Endothelial cell (in vitro differentiated cells): ENCODE measurements at regions not wholly inside any gene's neighbourhood (a gene's known extent, or its start where the extent isn't known, plus 50 kb on each side); places are given as distances from the start of the nearest gene placed in this dataset.
"Not testable (repeated sequence)": the region's sequence is repeated elsewhere in the genome, so short reads cannot be mapped to it uniquely, and the experiment has no call there.

Experiments
- DNase-seq: peaks from one replicate; pipeline ENCODE4 v3.0.0; 2021; ENCODE audit warnings: low spot score
- H3K27ac Mint-ChIP-seq: one replicate; pipeline ENCODE4 v1.8.0; 2021; ENCODE audit warnings: mixed read lengths, inconsistent platforms; ENCODE audit not compliant: unreplicated experiment
- H3K27me3 Mint-ChIP-seq: one replicate; pipeline ENCODE4 v1.8.0; 2021; ENCODE audit warnings: mild to moderate bottlenecking, moderate library complexity, mixed read lengths, inconsistent platforms; ENCODE audit not compliant: unreplicated experiment
- H3K36me3 Mint-ChIP-seq: one replicate; pipeline ENCODE4 v1.8.0; 2021; ENCODE audit warnings: mild to moderate bottlenecking, low read depth, mixed read lengths, inconsistent platforms; ENCODE audit not compliant: unreplicated experiment
- H3K4me1 Mint-ChIP-seq: one replicate; pipeline ENCODE4 v1.8.0; 2021; ENCODE audit warnings: mild to moderate bottlenecking, mixed read lengths, inconsistent platforms; ENCODE audit not compliant: unreplicated experiment
- H3K4me3 Mint-ChIP-seq: one replicate; pipeline ENCODE4 v1.8.0; 2021; ENCODE audit warnings: mild to moderate bottlenecking, mixed read lengths, inconsistent platforms; ENCODE audit not compliant: unreplicated experiment
- H3K9me3 Mint-ChIP-seq: one replicate; pipeline ENCODE4 v1.8.0; 2021; ENCODE audit warnings: mixed read lengths, inconsistent platforms; ENCODE audit not compliant: unreplicated experiment
- CTCF ChIP-seq: fragments of 200-600 bp; sonication (generic); IDR thresholded peaks from one replicate; pipeline ENCODE4 v1.5.0; 2021; ENCODE audit warnings: antibody characterized with exemption; ENCODE audit not compliant: unreplicated experiment

GRCh38 chr22:23396362-23397007 is 183.6 kb downstream of the IGLL1 start:
- no peak overlapping the region for H3K27ac Mint-ChIP-seq
- H3K27me3 Mint-ChIP-seq = peaks cover 2% of the 10 kb centered on the region

GRCh38 chr22:23395530-23396361 is 184.3 kb downstream of the IGLL1 start:
- no peak overlapping the region for H3K27ac Mint-ChIP-seq
- peaks cover 6% of the 10 kb centered on the region for H3K27me3 Mint-ChIP-seq
- no peak for DNase-seq
- no peaks in the 10 kb centered on the region for H3K9me3 Mint-ChIP-seq
- no peak overlapping the region for H3K4me3 Mint-ChIP-seq
- no peak for TF ChIP-seq CTCF
- H3K4me1 Mint-ChIP-seq = no peaks in the 10 kb centered on the region
- H3K36me3 Mint-ChIP-seq = no peaks in the 10 kb centered on the region

More at GRCh38 chr22:23396362-23397007, 183.6 kb downstream of the IGLL1 start:
- DNase-seq = no peak
- H3K36me3 Mint-ChIP-seq = no peaks in the 10 kb centered on the region
- TF ChIP-seq CTCF = no peak
- no peaks in the 10 kb centered on the region for H3K4me1 Mint-ChIP-seq
- H3K4me3 Mint-ChIP-seq = no peak overlapping the region
- no peaks in the 10 kb centered on the region for H3K9me3 Mint-ChIP-seq

DNA sequence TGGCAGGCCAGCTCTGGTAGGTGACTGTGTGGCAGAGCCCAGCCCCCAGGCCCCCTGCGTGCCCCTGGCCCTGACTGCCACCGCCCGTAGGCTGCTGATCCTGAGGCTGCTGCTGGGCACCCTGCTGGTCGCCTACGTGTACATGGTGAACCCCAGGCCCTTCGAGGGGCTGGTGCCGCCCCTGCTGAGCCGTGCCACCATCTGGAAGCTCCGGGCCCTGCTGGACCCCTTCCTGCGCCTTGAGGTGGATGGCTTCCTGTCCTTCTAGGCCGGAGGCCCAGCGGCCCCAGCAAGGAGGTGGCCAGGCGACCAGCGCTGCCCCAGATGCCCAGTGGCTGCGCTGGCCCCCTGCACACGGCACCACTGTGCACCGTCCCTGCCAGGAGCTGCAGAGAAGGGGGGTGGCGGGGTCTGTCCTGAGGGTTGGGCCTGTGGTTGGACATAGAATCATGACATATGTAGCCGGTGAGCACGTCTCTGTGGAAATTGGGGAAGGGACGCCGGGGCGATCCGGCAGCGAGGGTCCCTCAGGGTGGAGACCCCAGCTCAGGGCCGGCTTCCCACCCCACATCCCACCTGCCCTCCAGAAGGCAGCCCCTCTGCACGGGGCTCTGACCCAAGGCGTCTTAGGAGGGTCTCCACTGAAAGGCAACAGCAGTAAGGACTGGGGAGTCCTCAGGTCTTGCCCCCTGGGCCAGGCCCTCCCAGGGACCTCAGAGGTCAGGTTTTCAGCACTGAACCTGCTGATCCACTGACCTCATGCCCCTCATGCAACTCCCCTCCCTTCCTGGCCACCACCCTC is 185.4 kb downstream of the IGLL1 start:
- Mint-ChIP-seq H3K4me1 (no peaks in the 10 kb centered on the region), H3K27ac (no peak overlapping the region), H3K4me3 (no peak overlapping the region), H3K36me3 (no peaks in the 10 kb centered on the region), H3K9me3 (no peaks in the 10 kb centered on the region), H3K27me3 (peaks cover 6% of the 10 kb centered on the region)
- no peak for TF ChIP-seq CTCF
- no peak for DNase-seq

DNA sequence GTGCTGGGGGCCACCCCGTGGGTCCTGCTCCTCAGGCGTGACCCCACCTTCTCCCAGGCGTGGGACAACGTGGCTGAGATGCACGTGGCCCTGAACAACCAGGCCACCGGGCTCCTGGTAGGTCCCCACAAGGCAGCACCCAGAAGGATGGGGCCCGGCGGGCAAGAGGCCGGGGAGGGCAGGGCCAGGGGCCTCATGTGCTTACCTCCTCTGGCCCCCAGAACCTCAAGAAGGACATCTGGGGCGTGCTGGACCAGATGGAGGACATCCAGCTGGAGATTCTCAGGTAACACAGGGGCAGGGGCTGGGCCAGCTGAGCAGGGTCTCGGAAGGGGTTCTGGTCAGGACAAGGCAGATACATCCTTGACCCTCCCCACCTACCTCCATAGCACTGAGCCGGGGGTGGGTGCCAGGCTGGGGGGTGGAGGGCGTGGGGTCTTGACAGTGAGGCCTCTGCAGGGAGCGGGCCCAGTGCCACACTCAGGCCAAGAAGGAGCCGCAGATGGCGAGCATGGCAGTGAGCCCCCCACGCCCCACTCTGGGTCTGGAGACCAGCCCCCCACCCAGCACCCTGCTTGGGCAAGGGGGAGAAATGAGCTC is 186.3 kb downstream of the IGLL1 start:
- H3K4me3 Mint-ChIP-seq = no peak overlapping the region
- no peaks in the 10 kb centered on the region for H3K36me3 Mint-ChIP-seq
- no peak overlapping the region for H3K27ac Mint-ChIP-seq
- no peaks in the 10 kb centered on the region for H3K4me1 Mint-ChIP-seq
- DNase-seq = no peak
- H3K27me3 Mint-ChIP-seq = peaks cover 6% of the 10 kb centered on the region
- TF ChIP-seq CTCF = no peak
- H3K9me3 Mint-ChIP-seq = no peaks in the 10 kb centered on the region

DNA sequence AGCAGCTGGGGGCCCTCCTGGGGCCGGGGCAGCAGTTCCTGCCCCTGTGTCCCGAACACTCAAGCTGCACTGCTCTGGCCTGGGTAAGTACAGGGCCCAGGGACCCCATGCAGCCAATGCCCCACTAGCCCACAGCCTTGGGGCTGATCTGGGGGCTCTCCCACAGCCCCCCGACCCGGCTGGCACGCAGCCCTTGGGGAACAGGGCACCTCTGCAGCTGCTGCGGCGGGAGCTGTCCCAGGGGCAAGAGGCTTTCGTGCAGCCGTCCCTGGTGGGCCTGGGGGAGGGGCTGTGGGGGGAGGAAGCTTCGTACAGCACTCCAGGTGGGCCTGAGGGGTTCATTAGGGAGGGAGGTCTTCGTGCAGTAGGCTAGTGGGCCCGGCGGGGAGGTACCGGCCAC is 186.9 kb downstream of the IGLL1 start:
- H3K36me3 Mint-ChIP-seq, H3K27ac Mint-ChIP-seq, H3K4me3 Mint-ChIP-seq, H3K4me1 Mint-ChIP-seq, H3K9me3 Mint-ChIP-seq, H3K27me3 Mint-ChIP-seq, DNase-seq: not testable (repeated sequence)
